T-helper 2 cell (primary cell): ENCODE measurements at regions not wholly inside any gene's neighbourhood (a gene's known extent, or its start where the extent isn't known, plus 50 kb on each side); places are given as distances from the start of the nearest gene placed in this dataset.

Experiments
- DNase-seq, 5 experiments: peaks; one replicate each; pipeline versions ENCODE4 v3.0.0 to v3.0.0-alpha.2; 2012 to 2022

- DNase-seq = no peak
These were observed 192.4 kb upstream of the CSF3R start for GRCh38 chr1:36675106-36675505.

GRCh38 chr1:36673202-36673601 is 190.5 kb upstream of the CSF3R start:
- no peak for DNase-seq

GRCh38 chr1:36669262-36669661 is 186.5 kb upstream of the CSF3R start:
- DNase-seq = no peak

- DNase-seq = no peak
These were observed 185.1 kb upstream of the CSF3R start for GRCh38 chr1:36667836-36668235.

- no peak for DNase-seq
These were observed 184.5 kb upstream of the CSF3R start for GRCh38 chr1:36667256-36667655.

GRCh38 chr1:36665478-36666080 is 182.9 kb upstream of the CSF3R start:
- no peak for DNase-seq

GRCh38 chr1:36664571-36665287 is 182.0 kb upstream of the CSF3R start:
- no peak for DNase-seq

GRCh38 chr1:36663772-36664430 is 181.2 kb upstream of the CSF3R start:
- DNase-seq = no peak

- DNase-seq = no peak
These were observed 176.1 kb upstream of the CSF3R start for GRCh38 chr1:36658838-36659237.

GRCh38 chr1:36657826-36658225 is 175.1 kb upstream of the CSF3R start:
- DNase-seq = no peak

GRCh38 chr1:36656838-36657237 is 174.1 kb upstream of the CSF3R start:
- DNase-seq = no peak

- DNase-seq = no peak
These were observed 173.6 kb upstream of the CSF3R start for GRCh38 chr1:36656271-36656670.

GRCh38 chr1:36654586-36654985 is 171.9 kb upstream of the CSF3R start:
- no peak for DNase-seq

- no peak for DNase-seq
These were observed 171.1 kb upstream of the CSF3R start for GRCh38 chr1:36653850-36654249.

- DNase-seq = no peak
These were observed 169.9 kb upstream of the CSF3R start for GRCh38 chr1:36652586-36652985.

GRCh38 chr1:36652011-36652410 is 169.3 kb upstream of the CSF3R start:
- no peak for DNase-seq

- DNase-seq = no peak
These were observed 168.6 kb upstream of the CSF3R start for GRCh38 chr1:36651176-36651910.

GRCh38 chr1:36650200-36651065 is 167.7 kb upstream of the CSF3R start:
- DNase-seq = peak; percentile 4 to 60 (median 24)

GRCh38 chr1:36645867-36646266 is 163.2 kb upstream of the CSF3R start:
- DNase-seq = no peak

- DNase-seq = no peak
These were observed 161.8 kb upstream of the CSF3R start for GRCh38 chr1:36644556-36644955.

GRCh38 chr1:36643371-36644270 is 160.9 kb upstream of the CSF3R start:
- DNase-seq = no peak
